CMK (cell line): ENCODE measurements at regions not wholly inside any gene's neighbourhood (a gene's known extent, or its start where the extent isn't known, plus 50 kb on each side); places are given as distances from the start of the nearest gene placed in this dataset.
A peak's percentile ranks its signal among the peaks of the same experiment; 100 is the strongest.
"Not testable (repeated sequence)": the region's sequence is repeated elsewhere in the genome, so short reads cannot be mapped to it uniquely, and the experiment has no call there.

ENCODE experiments used
- DNase-seq: peaks from one replicate; pipeline ENCODE4 v3.0.0-alpha.2; 2010; ENCODE audit warnings: low read depth

DNA sequence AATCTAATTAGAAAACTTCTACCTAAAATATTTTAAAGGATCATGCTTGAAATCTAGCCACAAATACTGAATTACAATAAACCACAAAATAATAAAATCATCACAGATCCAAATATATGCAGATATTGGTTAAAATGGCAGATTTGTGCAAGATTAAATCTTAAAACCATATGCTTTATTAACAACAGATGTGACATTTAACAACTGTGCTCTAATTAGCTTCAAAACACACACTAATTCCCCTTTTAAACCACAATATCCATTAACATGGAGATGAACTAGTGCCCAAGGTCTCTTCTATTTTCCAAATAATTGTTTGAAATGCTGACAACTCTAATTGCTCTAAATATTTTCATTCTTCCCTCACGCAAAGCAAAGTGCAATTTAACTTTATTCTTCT, 1530.3 kb downstream of the SI start:
- no peak for DNase-seq

DNA sequence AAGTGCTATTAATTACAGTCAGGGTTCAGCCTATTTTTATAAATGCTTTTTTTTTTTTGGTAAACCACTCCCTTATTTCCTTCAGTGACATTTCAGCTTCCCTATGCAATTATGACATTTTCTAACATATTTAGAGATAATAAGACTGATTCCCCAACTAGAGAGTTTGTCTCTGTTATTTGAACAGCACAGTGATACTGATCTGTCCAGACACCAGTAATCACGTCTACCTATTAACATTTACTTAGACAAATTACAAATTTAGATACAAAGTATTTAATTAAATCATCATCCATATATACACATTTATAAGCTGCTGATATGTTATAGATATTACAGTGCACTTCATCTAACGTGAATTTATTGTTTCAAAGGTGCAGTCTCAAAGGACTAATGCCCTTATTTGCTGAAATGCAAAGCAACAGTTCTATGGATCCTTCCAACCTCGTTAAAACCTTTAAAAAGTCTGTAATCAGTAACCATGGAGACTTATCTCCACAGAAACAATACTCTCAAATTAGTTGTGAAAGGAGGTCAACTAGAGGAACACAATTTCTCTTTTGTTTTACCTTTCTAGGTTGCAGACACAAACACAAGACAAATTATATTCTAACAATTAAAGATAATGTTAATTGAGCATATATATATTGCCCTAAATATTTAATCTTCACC, 1531.1 kb downstream of the SI start:
- DNase-seq = no peak

DNA sequence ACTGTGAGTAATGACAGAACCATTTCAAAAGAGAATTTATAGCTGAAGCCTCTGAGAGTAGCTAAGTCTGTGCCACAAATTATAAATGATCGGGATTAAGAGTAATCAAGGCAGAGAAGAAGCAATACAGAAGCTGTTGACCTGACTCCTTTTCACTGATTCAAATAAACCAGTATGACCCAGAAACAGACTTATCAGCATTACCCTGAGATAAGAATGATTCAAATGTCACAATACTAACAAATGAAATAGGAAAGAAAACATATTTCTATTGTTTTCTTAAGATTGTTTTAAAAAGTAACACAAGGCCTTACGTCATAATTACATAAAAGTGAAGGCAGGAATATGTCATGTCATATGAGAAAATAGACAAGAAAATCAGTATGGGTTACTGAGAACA, 1534.6 kb downstream of the SI start:
- DNase-seq = no peak

DNA sequence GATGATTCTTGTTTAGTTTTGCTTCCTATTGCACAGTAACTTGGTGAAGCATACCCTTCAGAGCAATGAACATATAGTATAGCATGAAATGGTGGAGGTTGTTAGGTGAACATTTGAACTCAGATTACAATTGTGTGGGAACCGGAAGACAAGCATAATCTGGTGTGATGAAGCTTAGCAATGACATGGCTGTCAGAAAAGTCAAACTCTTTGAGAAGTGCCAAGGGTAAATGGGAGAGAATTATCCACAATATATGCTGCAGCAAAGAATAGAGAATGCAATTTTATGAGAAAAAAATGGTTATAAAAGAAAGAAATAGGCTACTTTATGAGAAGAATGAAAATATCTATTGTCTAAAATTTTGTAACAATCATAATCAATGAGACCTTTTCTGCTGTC, 1536.7 kb downstream of the SI start:
- DNase-seq = no peak

DNA sequence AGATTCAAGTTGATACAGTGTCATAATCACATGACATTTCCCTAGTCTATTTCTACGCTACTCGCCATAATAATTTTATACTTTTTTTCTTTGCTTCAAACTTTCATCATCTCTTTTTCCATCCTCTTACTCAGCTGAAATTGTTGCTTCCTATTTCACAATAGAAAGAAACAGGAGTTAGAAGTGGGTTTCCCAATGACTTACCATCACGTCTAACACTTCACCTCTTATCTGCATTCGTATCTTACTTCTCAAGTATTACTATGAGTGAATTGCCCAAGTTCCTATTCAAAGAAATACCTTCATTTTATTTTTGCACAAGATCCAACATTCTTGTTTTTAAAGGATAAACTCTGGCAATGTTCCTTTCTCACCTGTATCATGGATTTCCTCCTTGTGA, 1539.9 kb downstream of the SI start:
- no peak for DNase-seq

DNA sequence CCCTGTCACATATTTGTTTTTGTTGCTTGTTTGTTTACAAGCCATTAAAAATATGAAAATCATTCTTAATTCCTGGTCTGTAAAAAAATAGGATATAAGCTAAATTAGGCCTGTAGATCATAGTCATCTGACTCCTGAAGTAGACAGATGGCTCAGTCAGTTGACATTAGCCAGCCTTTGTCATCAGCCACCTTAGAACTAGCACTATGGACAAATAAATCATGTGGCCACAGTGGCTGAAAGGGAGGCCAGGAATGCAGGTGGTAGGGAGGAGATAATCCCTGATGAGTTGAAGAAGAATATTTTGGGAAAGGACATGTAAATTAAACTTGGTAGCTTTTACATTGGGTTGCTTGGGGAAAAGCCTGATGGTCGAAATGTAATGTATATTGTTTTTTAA, 1544.9 kb downstream of the SI start:
- no peak for DNase-seq

DNA sequence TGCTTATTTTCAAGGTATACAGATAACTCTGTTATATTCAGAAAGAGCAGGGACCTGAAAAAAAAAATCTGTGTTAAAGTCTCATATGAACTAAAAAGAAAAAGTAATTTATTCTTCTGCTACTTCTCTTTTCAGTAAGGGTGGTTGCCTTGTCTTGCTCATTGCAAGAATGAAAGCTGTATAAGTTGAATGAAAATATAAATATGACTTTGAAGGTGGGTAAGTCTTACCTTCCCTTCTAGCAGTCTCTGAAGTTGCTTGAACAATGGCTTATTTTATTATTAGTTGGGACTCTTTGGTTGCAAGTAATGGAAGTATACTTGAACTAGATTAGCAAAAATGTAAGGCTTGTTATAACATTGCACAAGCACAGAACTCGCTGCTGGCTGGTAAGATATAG, 1554.9 kb downstream of the SI start:
- no peak for DNase-seq

DNA sequence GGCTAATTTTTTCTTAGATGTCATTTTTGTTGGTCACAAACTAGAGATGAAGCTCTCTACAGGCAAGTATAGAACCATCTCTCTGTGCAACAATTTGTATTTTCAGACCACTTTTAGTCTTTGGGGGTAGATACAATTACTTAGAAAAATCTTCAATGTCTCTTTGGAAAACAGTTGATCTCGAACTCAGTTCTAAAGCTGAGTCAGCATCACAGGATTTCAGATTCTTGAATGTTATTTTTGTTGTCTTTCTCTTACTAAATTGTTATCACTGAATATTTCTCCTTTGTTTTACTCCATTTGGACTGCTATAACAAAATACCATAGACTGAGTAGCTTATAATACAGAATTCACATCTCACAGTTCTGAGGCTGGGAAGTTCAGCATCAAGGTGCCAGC, 1557.0 kb downstream of the SI start:
- no peak for DNase-seq

DNA sequence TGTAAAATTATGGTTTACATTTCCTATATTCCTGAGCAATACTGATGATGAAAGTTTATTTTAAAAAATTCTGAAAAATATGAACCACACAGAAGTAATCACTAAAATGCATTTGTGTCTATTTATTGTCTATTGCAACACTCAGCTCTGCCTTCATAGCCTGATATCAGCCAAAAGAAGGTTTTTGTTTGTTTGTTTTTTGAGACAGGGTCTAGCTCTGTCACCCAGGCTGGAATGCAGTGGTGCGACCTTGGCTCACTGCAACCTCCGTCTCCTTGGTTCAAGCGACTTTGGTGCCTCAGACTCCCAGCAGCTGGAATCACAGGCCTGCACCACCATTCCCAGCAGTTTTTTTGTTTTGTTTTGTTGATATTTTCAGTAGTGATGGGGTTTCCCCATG, 1560.2 kb downstream of the SI start:
- no peak for DNase-seq

DNA sequence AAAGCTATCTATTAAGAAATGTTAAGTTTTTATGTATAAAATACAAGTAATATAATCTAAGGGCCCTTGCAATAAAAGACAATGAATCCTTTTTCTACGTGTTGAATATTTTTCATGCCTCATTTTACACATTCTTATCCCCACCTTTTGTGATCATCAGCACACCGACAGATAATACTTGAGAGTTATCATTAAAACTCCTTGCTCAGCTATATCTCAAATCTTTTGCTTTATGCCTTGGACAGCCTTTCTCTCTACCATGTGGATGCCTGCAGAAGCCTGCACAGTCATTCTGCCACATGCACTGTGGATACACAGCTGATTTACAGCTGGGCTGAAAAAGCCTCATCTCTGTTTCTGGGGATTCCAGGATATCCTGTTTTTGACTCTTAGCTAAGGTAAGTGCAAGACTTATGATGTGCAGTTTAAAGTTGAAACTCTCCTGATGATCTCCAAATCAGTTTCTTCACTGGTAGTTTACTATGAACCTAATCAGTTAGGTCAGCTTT, 1565.1 kb downstream of the SI start:
- DNase-seq = no peak

DNA sequence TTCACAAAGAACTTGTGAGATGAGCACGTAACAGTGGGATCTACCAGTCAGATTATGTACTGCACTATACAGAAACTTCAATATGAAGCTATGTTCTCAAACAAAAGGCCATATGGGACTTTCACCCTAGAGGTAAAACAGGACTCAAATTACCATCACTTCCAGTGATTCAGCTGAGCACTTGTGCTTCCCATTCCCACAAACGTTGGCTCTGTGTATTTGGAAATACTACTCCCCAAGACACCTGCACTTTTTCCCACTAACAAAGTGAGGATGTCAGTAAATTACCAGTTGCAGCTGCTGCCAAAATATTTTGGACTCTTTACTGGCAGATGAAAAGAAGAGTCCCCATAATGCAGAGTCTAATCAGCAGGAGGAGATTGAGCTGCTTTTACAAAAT, 1570.1 kb downstream of the SI start:
- no peak for DNase-seq

DNA sequence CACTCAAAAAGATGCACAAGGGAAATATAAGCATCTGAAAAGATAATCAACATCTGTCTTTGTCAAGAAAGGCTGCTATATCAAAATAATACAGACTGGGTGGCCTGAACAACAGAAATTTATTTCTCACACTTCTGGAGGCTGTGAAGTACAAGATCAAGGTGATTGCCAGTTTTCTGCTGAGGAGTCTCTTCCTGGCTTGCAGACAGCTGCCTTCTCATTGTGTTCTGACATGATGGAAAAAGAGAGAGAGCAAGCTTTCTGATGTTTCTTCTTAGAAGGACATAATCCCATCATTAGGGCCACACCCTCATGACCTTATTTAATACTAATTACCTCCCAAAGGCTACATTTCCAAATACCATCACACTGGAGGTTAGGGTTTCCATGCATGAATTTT, 1573.3 kb downstream of the SI start:
- DNase-seq = no peak

DNA sequence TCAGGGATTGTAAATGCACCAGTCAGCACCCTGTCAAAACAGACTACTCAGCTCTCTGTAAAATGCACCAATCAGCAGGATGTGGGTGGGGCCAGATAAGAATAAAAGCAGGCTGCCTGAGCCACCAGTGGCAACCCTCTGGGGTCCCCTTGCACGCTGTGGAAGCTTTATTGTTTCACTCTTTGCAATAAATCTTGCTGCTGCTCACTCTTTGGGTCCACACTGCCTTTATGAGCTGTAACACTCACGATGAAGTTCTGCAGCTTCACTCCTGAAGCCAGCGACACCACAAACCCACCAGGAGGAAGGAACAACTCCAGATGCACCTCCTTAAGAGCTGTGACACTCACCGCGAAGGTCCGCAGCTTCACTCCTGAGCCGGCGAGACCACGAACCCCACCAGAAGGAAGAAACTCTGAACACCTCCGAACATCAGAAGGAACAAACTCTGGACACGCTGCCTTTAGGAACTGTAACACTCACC, 1578.5 kb downstream of the SI start:
- DNase-seq = not testable (repeated sequence)

DNA sequence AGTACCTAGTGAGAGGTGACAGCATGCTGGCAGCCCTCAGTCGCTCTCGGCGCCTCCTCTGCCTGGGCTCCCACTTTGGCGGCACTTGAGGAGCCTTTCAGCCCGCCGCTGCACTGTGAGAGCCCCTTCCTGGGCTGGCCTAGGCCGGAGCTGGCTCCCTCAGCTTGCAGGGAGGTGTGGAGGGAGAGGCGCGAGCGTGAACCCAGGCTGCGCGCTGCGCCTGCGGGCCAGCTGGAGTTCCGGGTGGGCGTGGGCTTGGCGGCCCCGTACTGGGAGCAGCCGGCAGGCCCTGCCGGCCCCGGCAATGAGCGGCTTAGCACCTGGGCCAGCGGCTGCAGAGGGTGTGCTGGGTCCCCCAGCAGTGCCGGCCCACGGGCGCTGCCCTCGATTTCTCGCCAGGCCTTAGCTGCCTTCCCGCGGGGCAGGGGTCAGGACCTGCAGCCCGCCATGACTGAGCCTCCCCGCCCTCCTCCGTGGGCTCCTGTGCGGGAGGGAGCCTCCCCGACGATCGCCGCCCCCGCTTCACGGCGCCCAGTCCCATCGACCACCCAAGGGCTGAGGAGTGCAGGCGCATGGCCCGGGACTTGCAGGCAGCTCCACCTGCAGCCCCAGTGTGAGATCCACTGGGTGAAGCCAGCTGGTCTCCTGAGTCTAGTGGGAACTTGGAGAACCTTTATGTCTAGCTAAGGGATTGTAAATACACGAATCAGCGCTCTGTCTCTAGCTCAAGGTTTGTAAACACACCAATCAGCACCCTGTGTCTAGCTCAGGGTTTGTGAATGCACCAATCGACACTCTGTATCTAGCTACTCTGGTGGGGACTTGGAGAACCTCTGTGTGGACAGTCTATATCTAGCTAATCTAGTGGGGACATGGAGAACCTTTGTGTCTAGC, 1579.2 kb downstream of the SI start:
- DNase-seq = not testable (repeated sequence)

DNA sequence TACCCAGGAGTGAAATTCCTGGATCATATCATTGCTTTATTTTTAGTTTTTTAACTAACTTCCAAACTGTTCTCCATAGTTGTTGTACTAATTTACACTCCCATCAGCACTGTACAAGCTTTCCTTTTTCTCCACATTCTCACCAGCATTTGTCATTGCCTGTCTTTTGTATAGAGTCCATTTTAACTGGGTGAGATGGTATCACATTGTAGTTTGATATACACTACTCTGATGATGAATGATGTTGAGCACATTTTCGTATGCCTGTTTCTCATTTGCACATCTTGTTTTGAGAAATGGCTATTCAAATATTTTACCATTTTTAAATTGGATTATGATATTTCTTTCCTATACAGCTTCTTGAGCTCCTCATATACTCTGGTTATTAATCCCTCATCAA, 1586.6 kb downstream of the SI start:
- no peak for DNase-seq

DNA sequence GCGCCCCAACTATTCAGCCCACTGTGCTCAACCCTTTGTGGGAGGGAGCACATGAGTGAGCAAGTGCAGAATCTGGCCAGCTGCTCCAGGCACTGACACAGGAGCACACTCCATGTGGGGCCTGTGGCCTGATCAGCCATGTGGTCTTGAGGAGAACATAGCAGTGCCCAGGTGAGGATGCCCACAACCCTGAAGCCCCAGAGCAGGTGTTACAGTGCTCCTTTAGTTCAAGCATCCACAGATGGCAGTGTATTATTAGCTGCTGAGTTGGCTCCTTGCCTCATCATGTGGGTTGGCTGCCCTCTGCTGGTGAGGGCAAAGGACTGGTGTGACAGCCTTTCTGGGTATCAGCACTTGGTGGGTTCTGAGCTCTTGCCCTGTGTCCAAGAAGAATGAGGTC, 1588.2 kb downstream of the SI start:
- DNase-seq = peak; percentile 3

DNA sequence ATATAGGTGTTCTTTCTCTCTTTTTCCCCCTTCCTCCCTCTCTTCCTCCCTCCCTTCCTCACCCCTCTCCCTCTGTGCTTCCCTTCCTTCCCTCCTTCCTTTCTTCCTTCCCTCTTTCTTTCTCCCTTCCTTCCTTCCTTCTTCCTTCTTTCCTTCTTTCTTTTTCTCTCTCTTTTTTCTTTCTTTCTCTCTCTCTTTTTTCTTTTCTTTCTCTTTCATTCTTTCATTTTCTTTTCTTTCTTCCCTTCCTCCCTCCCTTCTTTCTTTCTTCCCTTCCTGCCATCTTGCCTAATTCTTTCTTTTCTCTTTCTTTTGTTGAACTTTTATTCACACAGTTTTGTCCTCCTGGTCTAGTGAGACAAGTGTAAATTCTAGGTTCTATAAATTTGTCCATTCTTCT, 1595.6 kb downstream of the SI start:
- DNase-seq = no peak

DNA sequence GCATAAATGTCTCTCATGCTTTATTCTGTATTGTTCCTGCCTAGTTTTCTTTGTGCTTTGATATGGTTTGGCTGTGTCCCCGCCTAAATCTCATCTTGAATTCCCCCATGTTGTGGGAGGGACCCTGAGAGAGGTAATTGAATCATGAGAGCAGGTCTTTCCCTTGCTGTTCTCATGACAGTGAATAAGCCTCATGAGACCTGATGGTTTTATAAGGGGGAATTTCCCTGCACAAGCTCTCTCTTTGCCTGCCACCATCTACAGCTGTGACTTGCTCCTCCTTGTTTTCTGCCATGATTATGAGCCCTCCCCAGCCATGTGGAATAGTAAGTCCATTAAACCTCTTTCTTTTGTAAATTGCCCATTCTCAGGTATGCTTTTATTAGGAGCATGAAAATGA, 1596.6 kb downstream of the SI start:
- DNase-seq = no peak

DNA sequence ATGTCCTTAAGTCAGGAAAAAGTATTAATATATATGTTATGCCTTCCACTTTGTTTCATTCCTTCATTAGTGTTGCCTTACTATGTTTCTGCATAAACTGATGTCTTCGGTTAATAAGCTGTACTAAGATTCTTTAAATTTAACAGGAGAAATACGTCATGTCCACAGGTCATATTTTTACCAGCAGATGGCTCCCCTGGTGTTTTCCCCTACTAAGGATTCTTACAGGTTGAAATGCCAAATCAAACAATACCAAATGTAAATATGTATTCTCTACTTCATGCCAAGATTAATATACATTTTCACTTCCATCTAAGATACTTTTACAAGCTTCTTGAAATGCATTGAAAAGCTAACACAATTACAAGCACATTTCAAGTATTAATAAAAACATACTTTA, 1602.1 kb downstream of the SI start:
- no peak for DNase-seq

DNA sequence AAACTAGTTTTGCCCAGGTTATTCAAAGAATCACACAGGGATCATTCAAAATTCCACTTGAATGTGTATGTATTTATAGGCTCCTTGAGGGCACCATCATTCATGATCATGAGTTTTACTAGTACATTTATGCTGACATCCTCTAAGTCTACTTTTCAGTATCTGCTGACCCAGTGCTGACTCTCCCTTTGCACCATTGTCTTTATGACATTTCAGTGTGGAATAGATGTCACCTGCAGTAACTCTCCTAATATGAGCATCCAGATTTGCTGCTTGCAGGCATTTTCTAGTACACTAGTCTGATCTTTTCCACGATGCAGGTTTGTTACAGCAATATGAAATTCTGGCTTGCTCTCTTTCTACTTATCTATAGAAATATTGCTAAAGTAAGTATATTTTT, 1603.5 kb downstream of the SI start:
- no peak for DNase-seq

DNA sequence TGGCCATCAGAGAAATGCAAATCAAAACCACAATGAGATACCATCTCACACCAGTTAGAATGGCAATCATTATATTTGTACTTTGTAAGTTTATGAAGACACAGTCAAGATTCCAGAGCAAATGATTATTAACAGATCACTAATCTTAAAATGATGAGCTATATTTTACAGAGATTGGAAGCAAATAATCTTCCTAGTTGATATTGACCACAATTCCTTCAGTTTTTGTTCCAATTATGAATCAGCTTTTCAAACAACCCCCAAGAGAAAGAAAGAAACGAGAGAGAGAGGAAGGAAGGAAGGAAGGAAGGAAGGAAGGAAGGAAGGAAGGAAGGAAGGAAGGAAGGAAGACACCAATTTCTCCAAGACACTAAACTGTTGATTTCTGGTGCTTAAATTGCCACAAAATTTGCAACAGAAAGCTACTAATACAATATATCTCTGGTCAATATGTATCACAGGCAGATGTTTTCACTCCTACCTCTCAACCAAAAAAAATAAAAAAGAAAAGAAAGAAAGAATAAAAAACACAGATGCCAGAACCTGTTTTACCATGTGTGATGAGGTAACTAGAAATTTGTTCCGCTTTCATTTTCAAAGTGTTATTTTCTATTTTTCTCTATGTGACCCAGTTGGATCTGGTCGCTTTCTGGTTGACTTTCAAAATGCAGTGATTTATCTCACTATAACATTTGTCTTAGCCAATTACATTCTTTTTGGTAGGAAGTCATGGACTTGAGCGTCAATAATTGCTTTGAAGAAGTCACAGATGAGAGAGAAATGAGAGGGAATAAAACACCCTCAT, 1609.6 kb downstream of the SI start:
- DNase-seq = no peak

DNA sequence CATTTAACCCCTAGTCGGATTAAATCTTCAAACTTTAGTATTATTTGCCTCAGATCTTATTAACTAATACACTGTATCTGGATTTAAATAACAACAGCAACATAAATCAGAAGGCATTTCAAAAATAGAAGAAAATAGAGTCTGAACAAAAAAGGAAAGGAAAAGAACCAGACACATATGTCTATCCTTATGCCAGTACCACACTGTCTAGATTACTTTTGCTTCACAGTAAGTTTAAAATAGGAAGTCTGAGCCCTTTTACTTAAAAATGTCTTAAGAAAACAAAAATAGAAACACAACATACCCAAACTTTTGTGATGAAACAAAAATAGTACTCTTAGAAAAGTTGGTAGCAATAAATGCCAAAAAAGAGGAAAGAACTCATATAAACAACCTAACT, 1615.8 kb downstream of the SI start:
- no peak for DNase-seq

DNA sequence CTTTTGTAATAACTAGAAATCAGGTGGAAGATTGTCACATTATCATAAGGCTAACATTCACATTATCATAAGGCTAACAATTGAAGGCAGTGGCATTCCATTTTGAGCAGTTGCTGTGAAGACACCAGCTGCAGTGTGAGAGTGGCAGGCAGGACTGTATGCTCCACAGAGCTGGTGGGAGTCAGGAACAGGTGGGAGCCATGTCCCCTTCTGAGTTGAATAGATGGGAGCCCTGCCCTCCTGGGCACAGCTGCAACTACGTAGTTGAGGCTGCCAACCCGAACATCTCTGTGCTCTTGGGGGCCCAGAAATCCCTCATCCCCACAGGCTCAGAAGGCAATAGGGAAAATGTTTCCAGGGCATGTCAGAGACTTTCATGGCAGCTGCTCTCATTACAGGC, 1627.6 kb downstream of the SI start:
- no peak for DNase-seq
